ENCODE measurements at regions not wholly inside any gene's neighbourhood (a gene's known extent, or its start where the extent isn't known, plus 50 kb on each side); places are given as distances from the start of the nearest gene placed in this dataset.

DNA sequence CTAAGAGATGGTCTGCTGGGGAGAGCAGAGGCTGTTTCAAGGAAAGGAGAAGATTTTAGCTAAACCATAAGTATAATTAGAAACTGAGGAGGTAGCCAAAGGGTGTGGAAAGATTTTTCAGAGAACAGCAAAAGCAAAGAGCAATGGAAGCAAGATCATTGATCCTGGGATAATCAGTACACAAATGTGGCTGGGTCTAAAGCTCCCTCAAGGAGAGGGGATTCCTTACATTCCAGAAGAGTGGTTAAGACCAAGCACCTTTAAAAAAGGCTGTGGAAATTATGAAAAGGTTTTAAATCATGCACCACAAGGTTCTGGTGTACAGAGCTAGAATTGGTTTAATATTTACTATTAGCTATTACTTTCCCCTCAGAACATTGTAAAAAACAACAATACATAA lies 246.0 kb upstream of the UBE2E3 start:
- DNase-seq: no peak

GRCh38 chr2:180733330-180733729 lies 247.1 kb upstream of the UBE2E3 start:
- no peak for DNase-seq

DNA sequence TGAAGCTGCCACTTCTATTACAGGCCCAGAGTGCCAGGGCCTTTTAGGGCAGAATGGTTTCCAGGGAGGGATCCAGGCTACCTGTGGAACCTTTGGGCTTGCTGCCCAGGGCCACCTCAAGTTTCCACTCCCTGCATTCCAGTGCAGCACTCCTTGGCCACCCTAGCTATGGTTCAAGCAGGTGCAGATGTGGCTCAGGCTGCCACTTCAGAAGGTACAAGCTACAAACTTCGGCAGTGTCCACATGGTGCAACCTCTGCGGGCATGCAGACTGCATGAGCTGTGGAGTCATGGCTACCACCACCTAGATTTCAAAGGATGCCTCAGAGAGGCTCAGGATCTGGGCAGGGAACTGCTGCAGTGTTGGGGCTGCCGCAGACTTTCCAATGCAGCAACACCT lies 248.1 kb upstream of the UBE2E3 start:
- no peak for DNase-seq

- no peak for DNase-seq
Measured at GRCh38 chr2:180730976-180731375, 249.4 kb upstream of the UBE2E3 start.

DNA sequence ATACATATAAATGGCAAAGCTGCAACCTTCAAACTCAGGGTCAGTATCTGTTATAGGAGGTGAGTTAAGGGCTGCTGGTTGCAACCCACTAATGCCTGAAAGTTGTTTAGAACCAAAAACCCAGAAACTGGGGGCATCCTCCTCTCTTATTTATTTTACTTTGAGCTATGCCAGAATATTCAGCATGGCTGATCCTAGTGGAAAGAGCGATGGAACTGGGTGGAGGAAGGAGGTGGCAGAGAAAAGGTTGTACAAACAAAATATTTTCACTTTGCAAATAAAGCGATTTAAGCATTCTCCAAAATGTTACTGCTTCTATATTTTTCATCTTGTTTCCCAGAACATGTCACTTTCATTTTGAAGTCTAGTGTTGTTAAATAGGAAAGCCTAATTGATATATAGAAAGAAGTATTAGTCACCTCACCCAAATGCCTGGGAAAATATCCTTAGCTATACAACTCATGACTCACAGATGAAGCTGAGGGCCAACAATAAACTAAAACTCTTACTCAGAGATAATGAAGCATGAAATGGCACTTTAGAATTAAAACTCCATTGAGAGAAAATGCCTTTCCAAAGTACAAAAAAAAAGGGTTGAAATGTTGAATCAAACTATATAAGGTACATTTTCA lies 251.4 kb upstream of the UBE2E3 start:
- DNase-seq: peak in 1 of 2 experiments; percentile 44

DNA sequence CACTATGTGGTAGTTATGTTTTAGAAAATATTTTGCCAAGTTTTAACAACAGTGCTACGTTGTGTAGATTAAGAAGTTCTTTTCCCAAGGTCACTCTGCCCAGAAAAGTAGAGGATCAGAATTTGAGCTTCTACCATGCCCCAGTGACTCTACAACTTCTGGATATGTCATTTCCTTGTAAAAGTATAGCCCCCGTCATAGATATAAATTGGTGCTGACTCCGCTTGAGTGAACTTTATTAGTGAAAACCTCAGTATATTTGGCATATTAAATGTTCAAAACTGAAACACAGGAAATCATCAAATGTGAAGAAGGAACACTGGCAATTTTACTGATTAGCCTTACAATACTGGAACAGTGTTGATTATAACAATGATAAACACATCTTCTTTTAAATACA lies 256.7 kb upstream of the UBE2E3 start:
- no peak for DNase-seq

DNA sequence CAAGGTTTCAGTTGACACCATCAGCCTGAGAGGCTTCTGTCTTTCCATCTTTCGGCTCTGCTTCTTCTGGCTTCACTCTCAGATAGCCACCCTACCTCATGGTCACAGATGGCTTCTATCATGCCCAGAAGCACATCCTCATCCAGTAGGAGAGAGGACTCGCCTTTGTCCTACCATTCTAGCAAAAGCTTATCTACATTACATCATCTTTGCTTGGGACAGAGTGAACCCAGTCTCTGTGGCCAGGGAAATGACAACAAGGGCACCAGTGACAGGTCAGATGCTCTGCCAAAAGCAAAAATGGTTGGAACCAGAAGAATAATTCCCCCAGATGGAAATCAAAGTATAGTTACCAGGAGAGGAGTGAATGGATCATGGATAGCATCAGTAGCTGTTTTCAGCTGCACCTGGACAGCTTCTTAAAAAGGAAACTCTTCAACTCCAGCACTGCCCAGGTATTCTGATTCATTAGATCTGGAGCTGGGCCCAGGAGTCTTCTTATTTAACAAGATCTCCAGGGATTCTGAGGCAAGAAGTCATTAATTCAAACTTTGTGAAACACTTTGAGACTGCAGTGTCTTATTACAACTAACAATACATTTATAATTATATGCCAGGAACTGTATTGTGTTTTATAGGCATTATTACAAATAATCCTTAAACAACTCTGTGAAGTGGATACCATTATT lies 257.7 kb upstream of the UBE2E3 start:
- DNase-seq: no peak

DNA sequence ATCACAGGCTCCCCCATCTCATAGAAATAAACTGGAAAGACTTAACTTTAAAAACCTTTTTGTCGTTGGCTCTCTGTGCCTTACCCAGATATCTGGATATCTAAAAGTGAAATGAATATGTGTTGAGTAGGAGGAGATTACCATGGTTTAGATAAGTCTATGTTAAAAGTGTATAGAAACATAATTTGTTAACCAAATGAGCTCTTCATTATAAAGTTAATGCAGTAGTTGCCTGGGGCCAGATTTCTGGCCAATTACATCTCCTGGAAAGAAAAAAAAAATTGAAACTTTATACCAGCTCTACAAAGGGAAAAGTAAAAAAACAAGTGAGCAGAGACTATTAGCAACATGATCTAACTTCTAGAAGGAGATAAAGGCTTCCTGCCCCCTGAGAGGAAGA lies 259.6 kb upstream of the UBE2E3 start:
- no peak for DNase-seq

DNA sequence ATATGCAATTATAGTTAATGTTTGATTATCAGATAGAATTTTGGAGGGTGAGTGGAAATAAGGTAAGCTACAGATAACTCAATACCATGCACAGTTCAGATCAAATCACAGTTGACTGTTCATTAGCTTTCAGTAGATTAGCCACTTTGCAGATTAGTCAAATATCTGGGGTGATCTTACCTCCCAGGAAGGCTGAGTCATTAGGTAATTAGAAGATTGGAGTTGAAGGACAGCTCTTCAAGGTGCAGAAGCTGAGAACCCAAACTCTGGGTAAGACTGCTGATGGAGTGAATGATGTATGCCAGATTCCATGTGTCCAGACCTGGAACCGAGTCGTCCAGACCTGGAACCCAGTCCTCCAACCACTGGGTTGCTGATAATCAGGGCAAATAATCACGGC lies 262.8 kb upstream of the UBE2E3 start:
- DNase-seq: no peak

- no peak for DNase-seq
Measured at GRCh38 chr2:180716186-180717180, 263.9 kb upstream of the UBE2E3 start.

GRCh38 chr2:180715044-180715443 lies 265.4 kb upstream of the UBE2E3 start:
- DNase-seq: no peak

DNA sequence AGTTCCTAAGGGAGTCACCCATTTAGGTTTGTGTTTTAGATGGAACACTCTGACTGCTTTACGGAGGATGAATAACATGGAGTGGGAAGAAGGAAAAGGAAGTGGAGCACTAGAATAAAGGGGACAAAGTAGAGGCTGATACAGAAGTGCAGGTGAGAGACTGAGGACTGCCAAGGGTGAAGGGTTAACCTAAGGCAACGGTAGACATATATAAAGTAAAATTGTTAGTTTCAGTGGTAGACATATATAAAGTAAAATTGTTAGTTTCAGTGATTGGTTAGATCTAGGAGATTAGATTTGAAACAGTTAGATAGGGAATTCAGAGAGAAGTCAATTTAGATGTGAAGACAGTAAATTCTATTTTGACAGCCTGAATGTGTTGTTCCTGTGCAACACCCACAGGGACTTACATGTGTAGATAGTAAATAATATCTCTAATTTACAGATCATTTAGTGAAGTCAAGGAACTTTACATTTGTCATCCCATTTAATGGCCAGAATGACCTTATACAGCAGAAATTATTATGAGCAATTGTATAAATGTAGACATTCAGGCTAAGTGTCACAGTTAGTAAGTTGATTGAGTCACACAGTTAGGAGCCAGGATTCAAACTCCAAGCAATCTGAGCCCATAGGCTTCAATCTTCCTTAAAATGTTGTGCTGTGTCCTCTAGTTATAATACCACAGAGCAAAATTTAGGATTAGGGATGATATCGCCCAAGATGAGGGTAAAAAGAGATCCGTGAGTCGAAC lies 270.8 kb upstream of the UBE2E3 start:
- DNase-seq: no peak

DNA sequence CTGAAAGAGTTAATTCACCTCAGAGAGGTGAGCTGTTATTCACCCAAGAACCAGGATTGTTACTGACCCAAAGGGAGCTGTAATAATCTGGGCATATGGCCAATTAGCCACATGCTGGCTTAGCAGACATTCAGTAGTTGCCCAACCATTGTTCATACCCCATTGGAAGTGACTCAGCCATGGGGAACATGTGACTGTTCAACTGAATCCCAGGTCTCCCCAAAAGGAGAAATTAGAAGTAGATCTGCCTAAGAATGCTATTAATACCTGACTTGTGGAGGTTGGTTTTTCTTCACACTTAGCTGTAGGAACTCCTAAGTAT lies 272.6 kb upstream of the UBE2E3 start:
- DNase-seq: peak in 1 of 2 experiments; percentile 6

- no peak for DNase-seq
Measured at GRCh38 chr2:180707175-180707883, 273.1 kb upstream of the UBE2E3 start.

DNA sequence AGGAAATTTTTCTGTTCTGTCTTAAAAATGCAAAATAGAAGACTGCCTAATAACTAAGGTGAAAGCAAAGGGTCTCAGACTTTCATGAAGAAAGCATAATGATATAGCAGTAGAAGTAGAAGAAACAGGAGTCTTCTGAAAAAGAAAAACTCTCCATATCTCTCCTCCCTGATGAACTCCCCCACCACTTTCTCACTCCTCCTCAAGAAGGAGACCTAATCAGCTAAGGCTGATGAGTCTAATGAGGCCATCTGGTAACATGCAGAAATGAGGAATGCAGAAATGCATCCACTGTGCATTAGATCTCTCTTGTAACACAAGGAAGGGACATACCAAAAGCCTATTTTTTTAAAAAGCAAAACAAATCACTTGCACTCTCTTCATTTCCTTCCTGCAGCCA lies 273.7 kb upstream of the UBE2E3 start:
- no peak for DNase-seq

DNA sequence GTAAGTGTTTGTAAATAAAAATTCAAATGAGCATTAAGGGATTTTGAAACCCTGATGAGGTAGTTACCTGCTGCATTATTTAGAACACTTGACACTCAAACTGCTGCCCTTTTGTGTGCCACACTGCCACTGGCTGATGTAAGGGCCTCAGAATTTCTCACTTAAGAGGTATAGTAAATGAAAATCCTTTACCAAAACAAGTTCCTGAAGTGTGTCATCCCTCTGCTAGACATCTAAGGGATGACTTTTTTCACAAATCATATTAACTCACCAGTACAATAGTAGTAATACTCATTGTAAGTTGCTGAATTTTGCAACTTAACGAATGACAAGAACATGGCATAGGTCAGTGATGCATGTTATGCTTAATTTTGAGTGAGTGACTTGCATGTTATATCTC lies 274.9 kb upstream of the UBE2E3 start:
- no peak for DNase-seq

- DNase-seq: no peak
Measured at GRCh38 chr2:180705122-180705521, 275.3 kb upstream of the UBE2E3 start.

DNA sequence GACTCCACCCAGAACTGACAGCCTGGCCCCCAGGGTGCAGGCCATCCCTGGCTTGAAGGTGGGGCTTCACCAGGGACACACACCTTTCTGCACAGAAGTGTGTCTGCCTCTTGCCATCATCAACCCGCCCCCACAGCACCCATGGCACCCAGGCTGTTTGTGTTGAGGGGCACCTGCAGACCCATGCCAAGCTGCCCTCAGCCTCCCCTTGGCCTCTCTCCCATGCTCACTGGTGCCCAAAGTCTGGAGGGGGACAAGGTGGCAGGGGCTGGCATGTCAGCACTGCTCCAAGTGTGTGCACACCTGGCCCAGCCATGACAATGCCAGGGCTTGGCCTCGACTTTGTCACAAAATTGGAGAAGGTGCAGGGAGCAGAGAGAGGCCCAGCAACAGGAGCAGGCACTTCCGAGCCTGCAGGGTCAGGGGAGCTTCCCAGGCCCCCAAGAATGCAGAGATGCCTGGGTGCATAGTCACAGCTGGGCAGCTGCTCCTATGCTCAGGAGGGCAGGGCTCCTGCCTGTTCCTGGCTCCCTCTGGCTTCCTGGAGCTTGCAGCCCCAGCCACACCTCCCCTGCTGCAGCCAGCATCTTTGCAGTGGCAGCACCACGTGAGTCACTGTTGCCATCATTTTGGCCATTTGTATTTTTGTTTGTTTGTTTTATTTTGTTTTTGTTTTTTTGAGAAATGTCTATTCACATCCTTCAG lies 280.6 kb upstream of the UBE2E3 start:
- no peak for DNase-seq

- DNase-seq: no peak
Measured at GRCh38 chr2:180698668-180699067, 281.7 kb upstream of the UBE2E3 start.

DNA sequence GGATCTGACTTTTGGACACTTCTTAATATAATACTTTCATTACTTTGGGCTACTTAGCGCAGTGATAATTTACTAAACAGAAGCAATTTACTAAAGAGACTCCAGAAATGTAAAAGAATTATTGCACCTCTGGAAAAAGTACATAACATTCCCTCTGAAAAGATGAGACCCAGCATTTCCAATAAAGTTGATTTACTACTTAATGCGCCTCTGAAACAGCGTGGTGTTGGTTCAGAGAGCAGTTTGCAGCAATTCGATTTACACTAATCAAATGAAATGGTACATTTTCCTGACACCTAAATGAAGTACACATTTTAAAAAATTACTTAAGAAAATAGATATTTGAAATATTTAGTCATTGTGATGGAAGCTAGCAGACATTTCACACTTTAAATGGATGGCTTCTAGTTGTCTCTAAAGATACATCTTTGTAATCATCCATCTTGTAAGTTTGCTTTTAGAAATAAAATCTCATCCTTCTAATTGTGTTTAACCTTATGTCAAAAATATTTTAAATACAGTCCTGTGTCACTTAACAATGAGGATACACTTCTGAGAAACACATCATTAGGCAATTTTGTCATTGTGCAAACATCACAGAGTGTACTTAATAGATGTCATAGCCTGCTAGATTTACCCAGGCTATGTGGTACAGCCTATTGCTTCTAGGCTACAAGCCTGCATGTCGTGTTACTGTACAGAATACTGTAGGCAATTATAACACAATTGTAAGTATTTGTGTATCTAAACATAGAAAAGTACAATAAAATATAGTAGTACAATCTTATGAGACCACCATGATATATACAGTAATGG lies 284.6 kb upstream of the UBE2E3 start:
- DNase-seq: no peak

All from SW 1271 (cell line).